ENCODE measurements at regions not wholly inside any gene's neighbourhood (a gene's known extent, or its start where the extent isn't known, plus 50 kb on each side); places are given as distances from the start of the nearest gene placed in this dataset.
"Not testable (repeated sequence)": the region's sequence is repeated elsewhere in the genome, so short reads cannot be mapped to it uniquely, and the experiment has no call there.

DNA sequence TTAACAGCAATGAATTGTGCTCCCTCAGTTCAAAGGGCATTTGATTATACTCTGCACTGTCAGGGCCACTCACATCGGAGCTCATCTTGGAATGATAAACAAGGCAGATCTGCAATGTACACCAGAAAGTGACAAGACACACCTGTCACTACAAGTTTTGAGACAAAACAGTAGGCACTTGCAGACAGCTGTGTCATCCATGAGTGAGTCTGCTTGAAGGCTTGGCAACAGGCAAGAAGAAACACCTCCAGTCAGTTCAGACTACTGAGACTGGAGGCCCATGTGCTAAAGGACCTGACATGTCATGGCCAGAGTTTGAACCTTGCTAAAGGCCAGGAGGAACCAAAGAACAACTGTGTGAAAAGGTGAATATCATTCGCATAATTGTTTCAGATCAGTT is 354.5 kb downstream of the CEP170 start:
- not testable (repeated sequence) for DNase-seq

DNA sequence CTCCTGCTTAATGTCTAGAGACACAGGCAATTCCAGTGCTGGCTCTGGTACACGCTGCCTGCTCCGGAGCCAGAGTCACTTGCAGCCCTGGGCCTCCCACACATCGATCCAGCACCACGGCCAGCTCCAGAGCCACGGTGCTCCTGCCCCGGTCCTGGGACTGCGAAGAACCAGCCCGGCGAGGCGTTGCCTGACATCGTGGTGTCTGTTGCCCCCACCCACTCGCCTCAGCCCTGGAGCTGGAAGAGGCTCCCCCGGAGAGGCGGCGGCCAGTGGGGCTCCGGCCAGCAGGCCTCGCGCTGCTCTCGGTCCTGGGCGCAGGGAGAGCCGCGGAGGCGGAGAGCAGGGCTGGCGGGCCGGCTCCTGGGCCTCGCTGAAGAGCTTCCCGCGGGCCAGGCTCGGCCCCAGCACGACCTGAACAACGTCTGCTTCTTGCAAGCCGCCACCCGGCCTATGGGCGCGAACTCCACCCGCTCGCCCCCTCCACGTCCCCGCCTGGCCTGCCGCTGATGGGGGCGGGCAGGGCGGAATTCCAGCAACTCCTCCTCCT is 364.8 kb downstream of the CEP170 start:
- DNase-seq, result no peak

GRCh38 chr1:242886137-242886536 is 361.6 kb upstream of the PLD5 start:
- DNase-seq, result no peak

GRCh38 chr1:242880022-242880421 is 355.5 kb upstream of the PLD5 start:
- DNase-seq, result not testable (repeated sequence)

DNA sequence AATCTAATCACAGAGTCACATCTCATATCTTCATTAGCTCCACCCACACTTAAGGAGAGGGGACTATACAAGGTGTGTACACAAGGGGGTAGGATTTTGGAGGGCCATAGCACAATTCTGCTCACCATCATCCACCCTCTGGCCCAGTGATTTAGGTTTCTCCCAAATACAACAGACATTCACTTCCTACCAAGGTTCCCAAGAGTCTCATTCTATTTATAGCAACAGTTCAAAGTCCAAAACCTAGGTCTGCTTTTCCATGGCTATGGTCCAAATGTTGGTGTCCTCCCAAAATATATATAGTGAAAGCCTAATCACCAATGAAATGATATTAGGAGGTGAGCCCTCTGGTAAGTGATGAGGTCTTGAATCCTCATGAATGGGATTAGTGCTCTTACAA is 353.2 kb upstream of the PLD5 start:
- no peak for DNase-seq

DNA sequence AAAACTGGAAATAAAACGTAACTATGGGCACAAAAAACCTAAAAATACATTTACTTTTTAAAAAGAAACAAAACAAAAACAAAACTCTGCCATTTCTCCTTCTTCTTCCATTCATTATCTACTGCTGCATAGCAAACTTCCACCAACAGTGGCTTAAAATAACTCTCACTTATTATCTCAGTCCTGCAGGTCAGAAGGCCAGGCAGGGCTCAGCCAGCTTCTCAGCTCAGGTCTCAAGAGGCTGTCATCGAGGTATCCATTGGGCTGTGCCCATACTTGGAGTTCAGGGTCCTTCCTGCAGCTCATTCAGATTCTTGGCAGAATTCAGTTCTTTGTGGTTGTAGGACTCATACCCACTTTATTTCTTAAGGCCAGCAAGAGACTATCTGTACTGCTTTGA is 352.7 kb upstream of the PLD5 start:
- no peak for DNase-seq

DNA sequence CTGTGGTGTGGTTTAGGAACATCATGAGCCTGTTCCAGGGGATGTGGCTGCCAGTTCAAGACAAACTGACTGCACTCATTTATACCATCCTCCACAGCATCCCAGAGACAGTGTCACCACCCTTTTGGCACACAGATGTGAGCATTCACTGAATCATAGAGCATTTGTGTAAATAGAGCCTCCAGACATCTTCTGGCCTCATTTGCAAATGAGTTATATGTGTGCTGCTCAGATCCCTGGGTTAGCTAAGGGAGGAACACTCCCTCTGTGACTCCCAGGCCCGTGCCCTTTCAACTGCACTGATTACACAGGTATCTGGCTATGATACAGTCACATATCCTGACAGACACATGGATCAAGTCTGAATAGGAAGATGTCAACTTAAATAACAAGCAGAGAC is 351.5 kb upstream of the PLD5 start:
- DNase-seq, result no peak

- no peak for DNase-seq
These were observed 349.2 kb upstream of the PLD5 start for GRCh38 chr1:242873661-242874060.

DNA sequence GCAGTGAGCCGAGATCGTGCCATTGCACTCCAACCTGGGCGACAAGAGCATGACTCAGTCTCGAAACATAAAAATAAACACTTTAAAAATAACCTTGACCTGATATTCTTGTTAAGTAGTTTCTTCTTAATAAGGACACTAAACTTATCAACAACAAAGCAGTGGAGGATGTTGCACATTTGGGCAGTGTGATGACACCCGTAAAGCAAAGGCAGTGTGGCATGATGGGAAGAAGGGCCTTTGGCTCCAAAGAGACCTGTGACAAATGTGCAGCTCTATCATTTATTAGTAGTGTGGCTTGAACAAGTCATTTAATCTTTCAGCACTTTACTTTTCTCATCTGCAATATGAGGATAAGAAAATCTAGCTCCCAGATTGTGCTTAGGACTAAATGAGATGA is 348.0 kb upstream of the PLD5 start:
- no peak for DNase-seq

DNA sequence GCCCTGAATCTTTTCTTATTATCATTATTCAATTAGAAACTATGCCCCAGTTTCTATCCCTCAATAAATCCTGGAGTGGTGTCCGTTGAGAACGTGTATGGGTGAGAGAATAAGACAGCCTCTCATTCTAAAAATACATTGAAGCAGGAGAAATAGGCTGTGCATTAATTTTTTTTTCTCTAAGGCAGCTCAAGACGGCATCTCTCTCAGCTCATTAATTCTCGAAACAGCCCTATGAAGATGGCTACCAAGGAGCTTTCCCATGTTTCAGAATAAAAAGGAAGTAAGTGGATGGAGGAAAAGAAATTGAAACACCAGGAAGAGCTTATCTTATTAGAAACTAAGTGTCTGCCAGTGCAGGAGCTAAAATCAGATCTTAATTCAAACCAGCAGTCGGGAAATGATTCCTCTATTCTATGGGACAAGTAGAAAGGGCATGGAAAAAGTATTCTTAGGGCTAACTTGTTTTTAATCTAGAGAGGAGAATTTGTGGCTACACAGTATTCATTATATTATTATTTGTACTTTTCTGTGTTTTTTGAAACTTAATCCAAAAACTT is 347.1 kb upstream of the PLD5 start:
- DNase-seq, result no peak

DNA sequence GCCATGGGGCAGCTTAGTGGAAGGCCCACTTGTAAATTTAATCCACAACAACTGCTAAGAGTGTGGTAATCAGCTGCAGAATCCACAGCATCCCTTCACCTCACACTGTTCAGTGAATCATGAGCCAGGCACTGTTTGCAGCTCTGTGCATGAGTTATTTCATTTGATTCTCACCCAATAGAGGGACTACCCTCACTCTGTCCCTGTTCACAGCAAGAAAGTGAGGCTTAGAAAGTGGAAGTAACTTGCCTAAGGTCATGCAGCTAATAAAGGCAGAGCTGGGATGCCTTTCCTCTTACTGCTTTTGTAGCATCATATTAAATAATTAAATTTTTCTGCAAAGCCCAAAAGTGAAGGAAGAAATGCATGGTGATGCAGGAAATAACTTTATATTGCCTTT is 346.5 kb upstream of the PLD5 start:
- DNase-seq, result no peak

- DNase-seq, result no peak
These were observed 331.8 kb upstream of the PLD5 start for GRCh38 chr1:242856289-242856688.

DNA sequence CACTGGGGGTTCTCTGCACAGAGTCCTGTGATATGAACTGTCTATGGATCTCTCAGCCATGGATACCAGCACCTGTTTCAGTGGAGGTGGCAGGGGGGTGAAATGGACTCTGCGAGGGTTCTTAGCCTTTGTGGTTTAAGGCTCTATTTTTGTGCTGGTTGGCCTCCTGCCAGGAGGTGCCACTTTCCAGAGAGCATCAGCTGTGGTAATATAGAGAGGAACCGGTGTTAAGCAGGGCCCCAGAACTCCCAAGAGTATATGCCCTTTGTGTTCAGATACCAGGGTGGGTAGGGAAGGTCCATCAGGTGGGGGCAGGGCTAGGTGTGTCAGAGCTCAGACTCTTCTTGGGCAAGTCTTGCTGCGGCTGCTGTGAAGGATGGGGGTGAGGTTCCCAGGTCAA is 330.0 kb upstream of the PLD5 start:
- no peak for DNase-seq

GRCh38 chr1:242847390-242847993 is 323.0 kb upstream of the PLD5 start:
- no peak for DNase-seq

GRCh38 chr1:242842094-242842493 is 317.6 kb upstream of the PLD5 start:
- no peak for DNase-seq

DNA sequence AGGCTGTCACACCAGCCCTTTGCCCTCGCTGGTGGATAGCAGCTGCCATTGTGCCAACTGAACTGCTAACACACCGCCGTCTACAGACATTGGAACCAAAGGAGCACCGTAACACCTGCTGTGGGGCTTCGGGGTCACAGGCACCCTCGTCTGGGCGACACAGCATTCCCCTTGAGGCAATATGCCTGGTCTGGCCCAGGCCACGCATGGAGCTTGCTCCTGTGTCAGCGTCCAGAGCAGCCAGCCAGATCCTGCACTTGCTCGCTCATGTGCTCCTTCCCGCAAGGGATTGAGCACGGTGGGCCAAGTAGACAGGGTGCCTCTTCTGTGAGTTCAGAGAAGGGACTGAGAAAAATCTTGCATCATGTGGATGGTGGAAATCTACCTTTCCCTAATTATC is 314.6 kb upstream of the PLD5 start:
- no peak for DNase-seq

- DNase-seq, result no peak
These were observed 311.9 kb upstream of the PLD5 start for GRCh38 chr1:242836423-242836822.

DNA sequence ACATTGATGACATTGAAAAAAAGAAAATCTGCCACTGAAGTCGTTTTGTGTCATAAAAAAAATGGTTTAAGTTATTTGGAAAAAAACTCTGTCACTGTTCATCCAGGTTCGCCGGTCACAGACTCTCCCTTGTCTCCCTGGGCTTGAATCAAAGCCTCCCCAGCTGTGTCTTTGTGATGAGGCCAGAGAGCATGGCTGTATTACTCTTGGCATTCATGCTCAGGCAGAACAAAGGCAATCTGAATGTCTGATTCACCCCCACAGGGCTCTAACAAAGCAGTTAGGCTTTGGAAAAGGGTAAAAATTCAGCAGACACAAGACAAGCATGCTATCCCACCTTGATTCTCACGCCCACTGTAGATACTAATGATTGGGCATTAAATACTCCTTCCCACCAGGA is 304.3 kb upstream of the PLD5 start:
- no peak for DNase-seq

DNA sequence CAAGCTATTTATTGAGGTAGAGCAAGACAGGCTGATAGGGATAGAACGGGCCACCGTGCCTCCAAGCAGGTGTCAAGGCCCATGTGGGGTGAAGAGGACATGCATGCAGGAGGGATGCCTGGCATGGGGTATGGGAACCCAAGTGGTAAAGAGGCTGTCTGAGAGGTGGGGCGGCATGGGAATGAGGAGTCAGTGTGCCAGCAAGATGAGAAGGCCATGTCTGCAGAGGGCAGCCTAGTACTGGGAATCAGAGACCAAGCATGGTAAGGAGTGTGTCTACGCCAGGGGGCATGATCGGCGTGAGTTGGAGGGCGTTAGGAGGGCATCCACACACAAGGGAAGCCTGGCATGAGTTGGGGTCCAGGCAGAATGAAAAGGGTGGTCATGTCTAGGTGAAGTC is 303.7 kb upstream of the PLD5 start:
- no peak for DNase-seq

DNA sequence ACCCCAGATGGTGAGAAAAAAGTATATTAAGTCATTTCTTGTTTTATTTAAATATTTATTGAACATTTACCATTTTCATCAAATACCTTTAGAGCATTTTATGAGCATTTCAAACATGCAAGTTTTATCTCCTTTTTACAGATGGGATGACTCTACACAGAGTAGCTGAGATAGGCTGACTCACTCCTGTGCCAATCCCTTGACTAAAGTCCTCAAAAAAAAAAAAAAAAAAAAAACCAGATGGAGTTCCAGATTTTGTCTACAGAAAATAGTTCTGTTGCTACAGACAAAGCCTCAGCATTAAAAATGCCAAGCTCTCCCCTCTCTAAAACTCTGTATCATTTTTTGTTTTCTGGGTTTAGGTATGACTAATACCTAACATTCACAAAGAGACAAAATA is 303.0 kb upstream of the PLD5 start:
- no peak for DNase-seq

DNA sequence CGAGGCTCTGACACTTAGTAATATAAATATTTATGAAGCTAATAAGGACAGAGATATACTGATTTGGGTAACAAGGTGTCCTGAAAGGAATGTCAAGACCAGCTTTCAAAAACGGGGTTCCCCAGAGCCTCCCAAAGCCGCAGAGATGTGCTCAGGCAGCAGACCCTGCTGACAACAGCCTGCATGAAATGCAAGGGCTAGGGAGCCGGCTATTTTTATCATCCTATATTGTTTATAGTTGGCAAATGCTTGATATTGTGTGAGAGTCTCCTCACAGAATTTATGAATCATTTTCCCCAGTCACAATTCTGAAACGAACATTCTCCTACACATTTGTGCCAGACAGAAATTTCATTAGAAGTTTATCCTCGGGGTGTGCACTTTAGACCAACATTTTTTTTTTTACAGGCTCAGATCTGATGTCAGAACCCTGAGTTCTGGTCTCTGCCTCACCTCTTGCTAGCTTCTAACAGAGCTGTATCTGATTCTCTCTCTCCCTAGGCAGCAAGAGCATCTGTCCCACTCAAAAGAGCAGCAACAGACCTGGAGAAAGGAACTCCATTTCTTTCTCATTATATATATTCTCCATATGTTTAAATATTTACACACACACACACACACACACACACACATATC is 302.3 kb upstream of the PLD5 start:
- no peak for DNase-seq

GRCh38 chr1:242824435-242824834 is 299.9 kb upstream of the PLD5 start:
- DNase-seq, result no peak

DNA sequence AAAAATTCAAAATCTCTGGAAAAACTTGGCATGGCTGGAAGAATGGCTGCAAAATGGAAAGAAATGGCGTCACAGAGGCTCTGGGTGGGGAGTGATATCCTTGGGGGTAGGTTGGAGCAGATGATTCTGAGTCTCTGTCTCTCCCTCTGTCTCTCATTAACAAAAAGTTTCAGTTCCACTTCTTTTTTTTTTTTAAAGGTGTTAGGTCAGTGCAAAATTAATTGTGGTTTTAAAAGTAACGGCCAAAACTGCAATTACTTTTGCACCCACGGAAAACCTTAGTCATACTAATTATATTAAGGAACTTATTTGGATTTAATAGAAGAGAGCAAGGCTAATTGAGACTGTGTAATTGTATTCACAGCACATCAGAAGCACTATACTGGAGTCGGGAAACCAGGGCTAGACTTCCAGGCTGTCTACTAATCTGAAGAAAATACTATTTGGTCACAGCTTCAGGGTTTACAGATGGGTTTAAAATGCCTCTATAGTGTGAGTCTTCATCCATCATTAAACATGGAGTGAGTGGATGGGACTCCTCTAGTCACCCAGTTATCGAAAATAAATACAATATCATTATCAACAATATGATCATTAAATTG is 289.1 kb upstream of the PLD5 start:
- DNase-seq, result no peak

Data from activated CD4-positive, alpha-beta T cell treated with anti-CD3 and anti-CD28 coated beads, Interleukin-2, Interleukin-6, amounts not matched to agents 100 ng/mL and 50 ng/mL, durations not matched to agents 16 hours and 8 hours (primary cell).